Kidney (tissue), 13 donors: ENCODE measurements at regions not wholly inside any gene's neighbourhood (a gene's known extent, or its start where the extent isn't known, plus 50 kb on each side); places are given as distances from the start of the nearest gene placed in this dataset.

Experiments used
- DNase-seq, 5 donors: peaks; one replicate each; pipeline ENCODE4 v3.0.0-alpha.2; 2013 to 2020
- FAIRE-seq: peaks from 2 replicates; lab custom pipeline; 2012; peaks lifted over from hg19 to GRCh38; lab: Jason Lieb, UNC
- H3K27ac ChIP-seq, 2 donors: one replicate each; pipeline ENCODE4 v1.7.0; 2013; ENCODE audit warnings: low read depth in 2 of 2, low read length in 2 of 2, inconsistent platforms in 1 of 2
- H3K27me3 ChIP-seq: one replicate; pipeline ENCODE4 v1.7.1; 2013; ENCODE audit warnings: low read length, inconsistent platforms; ENCODE audit not compliant: control insufficient read depth, insufficient read depth
- H3K36me3 ChIP-seq, 3 donors: one replicate each; pipeline versions ENCODE4 v1.7.0 to v1.7.1; 2013; ENCODE audit warnings: low read length in 3 of 3, control low read depth in 1 of 3, inconsistent platforms in 1 of 3; ENCODE audit not compliant: insufficient read depth in 3 of 3, control insufficient read depth in 2 of 3
- H3K4me1 ChIP-seq, 3 donors: one replicate each; pipeline versions ENCODE4 v1.7.0 to v1.7.1; 2013; ENCODE audit warnings: low read length in 3 of 3, inconsistent platforms in 1 of 3, low read depth in 1 of 3; ENCODE audit not compliant: control insufficient read depth in 2 of 3, insufficient read depth in 2 of 3
- H3K4me3 ChIP-seq, 3 donors: one replicate each; pipeline versions ENCODE4 v1.7.0 to v1.8.1; 2013; ENCODE audit warnings: low read length in 3 of 3, control low read depth in 1 of 3, inconsistent platforms in 1 of 3
- H3K9ac ChIP-seq, 3 donors: one replicate each; pipeline versions ENCODE4 v1.7.0 to v1.7.1; 2013; ENCODE audit warnings: low read length in 3 of 3, control low read depth in 1 of 3, inconsistent platforms in 1 of 3
- H3K9me3 ChIP-seq, 3 donors: one replicate each; pipeline versions ENCODE4 v1.7.0 to v1.7.1; 2013; ENCODE audit warnings: low read length in 3 of 3, control low read depth in 1 of 3, inconsistent platforms in 1 of 3; ENCODE audit not compliant: control insufficient read depth in 2 of 3, insufficient read depth in 1 of 3
- CTCF ChIP-seq: IDR thresholded peaks from 3 replicates; pipeline ENCODE4 v1.5.1; 2012; ENCODE audit warnings: mild to moderate bottlenecking, moderate library complexity, borderline replicate concordance; ENCODE audit not compliant: insufficient read depth; ENCODE audit errors: extremely low read depth
- intact Hi-C: fragments of 100-400 bp; cut with DNase I; formaldehyde crosslinking; loops from one replicate; pipeline ENCODE4 v1.11.1; 2022
- donor health status: control.
- donor health status: control.
- donor health status: control.
- donor health status: control.
- donor health status: control.
- donor health status: DM: yes; HTN: yes; CAD: no.
- donor health status: Normal renal cell carcinoma (clear cell type).

DNA sequence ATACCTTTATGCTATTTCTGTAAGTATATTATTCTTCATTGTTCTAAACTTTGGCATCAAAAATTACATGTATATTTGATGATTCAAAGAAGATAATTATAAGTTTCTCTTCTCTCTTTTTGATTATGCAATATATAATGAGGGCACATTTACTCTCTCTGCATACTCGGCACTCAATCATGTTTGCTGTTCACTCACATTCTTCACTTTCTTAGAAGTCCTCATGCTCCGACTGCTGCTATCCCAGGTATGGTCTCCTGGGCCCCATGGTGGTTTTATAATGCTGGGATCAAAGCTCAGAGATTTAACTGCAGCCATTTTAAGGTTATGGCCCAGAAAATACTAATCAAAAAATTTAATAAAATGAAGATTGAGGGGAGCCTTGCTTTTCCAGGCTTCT, 529.7 kb upstream of the IL12A start:
- Histone ChIP-seq H3K9ac (no peak overlapping the region), H3K27ac (no peak overlapping the region), H3K4me3 (no peak overlapping the region), H3K4me1 (no peaks in the 10 kb centered on the region), H3K36me3 (no peaks in the 10 kb centered on the region), H3K9me3 (no peaks in the 10 kb centered on the region), H3K27me3 (no peaks in the 10 kb centered on the region)
- TF ChIP-seq CTCF = no peak
- DNase-seq = no peak
- intact Hi-C loops = no loop called here
- no peak for FAIRE-seq

DNA sequence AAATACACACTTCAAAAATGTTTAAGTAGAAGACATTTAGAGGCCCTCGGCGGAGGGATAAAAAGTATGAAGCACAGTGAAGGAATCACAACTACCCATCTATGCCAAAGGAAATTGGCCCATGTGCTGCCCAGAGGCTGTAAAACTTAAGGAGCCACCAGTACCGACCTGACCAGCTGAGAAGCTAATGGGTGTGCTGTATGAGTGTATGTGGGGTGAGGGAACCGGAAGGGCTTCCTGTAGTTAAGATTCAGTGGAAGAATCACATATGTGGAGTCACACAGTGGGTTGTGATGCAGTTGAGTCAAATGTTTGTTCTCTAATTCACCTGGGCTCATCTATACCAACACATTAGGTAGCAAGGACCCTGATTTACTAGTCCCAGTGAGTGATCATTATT, 516.0 kb upstream of the IL12A start:
- Histone ChIP-seq H3K27ac (no peak overlapping the region), H3K4me3 (no peak overlapping the region), H3K27me3 (no peaks in the 10 kb centered on the region), H3K4me1 (no peaks in the 10 kb centered on the region), H3K9me3 (no peaks in the 10 kb centered on the region), H3K36me3 (no peaks in the 10 kb centered on the region), H3K9ac (no peak overlapping the region)
- intact Hi-C loops = no loop called here
- FAIRE-seq (no peak), DNase-seq (no peak)
- TF ChIP-seq CTCF = no peak

DNA sequence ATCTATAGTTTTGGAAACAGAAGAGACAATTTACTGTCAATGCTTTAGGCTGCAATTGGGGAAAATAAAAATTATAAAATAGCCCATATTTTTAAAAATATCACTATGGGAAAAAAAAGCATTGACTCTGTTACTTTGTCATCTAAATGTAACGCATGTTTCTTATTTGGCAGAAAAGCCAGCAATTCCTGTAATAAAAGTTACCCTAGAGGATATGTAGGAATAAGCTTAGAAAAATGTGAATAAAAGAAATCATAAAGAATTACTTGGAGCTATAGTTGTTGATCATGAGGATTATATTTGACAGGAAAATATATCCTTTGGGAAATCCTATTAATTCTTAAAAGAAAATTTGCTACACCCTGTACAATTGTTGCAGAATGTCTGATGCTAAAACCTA, 515.4 kb upstream of the IL12A start:
- H3K9ac ChIP-seq = no peak overlapping the region
- H3K4me1 ChIP-seq = no peaks in the 10 kb centered on the region
- DNase-seq = no peak
- FAIRE-seq = no peak
- no peaks in the 10 kb centered on the region for H3K9me3 ChIP-seq
- H3K4me3 ChIP-seq = no peak overlapping the region
- H3K27me3 ChIP-seq = no peaks in the 10 kb centered on the region
- no peak for TF ChIP-seq CTCF
- no peaks in the 10 kb centered on the region for H3K36me3 ChIP-seq
- no peak overlapping the region for H3K27ac ChIP-seq
- intact Hi-C loops = no loop called here

GRCh38 chr3:159480046-159480445, 508.6 kb upstream of the IL12A start:
- no peaks in the 10 kb centered on the region for H3K9me3 ChIP-seq
- DNase-seq (no peak), FAIRE-seq (no peak)
- H3K4me3 ChIP-seq = no peak overlapping the region
- TF ChIP-seq CTCF = no peak
- H3K27me3 ChIP-seq = no peaks in the 10 kb centered on the region
- intact Hi-C loops = no loop called here
- H3K27ac ChIP-seq = no peak overlapping the region
- H3K36me3 ChIP-seq = no peaks in the 10 kb centered on the region
- H3K9ac ChIP-seq = no peak overlapping the region
- H3K4me1 ChIP-seq = no peaks in the 10 kb centered on the region
